HG02798 (cell line): ENCODE measurements at regions not wholly inside any gene's neighbourhood (a gene's known extent, or its start where the extent isn't known, plus 50 kb on each side); places are given as distances from the start of the nearest gene placed in this dataset.
A peak's percentile ranks its signal among the peaks of the same experiment; 100 is the strongest.

Source experiments
- ATAC-seq: cut with Tn5 transposase; IDR thresholded peaks from one replicate; pipeline ENCODE4 v1.9.1; 2021; ENCODE audit warnings: mild to moderate bottlenecking; ENCODE audit not compliant: unreplicated experiment, poor library complexity

- no peak for ATAC-seq
These were observed 51.0 kb upstream of the PRB2 start for GRCh38 chr12:11446372-11446771.

- no peak for ATAC-seq
These were observed 62.8 kb upstream of the PRB2 start for GRCh38 chr12:11457996-11458645.

- ATAC-seq = no peak
These were observed 65.1 kb upstream of the PRB2 start for GRCh38 chr12:11460343-11461023.

DNA sequence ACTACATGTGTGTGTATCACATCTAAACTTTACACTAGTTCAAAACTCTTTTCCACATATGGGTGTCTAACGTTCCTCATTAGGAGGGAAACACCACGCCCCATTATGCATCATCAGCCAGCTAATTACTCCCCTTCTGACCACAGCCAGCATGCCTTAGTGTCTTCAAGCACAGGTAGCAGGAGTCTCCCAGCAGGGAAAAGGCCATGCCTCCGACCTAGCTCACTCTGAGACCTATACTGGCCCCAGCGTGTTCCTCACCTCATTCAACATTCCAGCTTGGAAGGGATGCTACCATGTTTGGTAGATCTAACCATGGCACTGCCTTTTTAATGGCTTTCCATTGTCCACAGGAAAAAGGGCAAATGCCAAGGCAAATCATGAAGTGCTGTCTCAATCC lies 66.1 kb upstream of the PRB2 start:
- ATAC-seq = no peak

GRCh38 chr12:11477110-11477509 lies 81.7 kb upstream of the PRB2 start:
- ATAC-seq = no peak

- no peak for ATAC-seq
These were observed 87.6 kb upstream of the PRB2 start for GRCh38 chr12:11482955-11483354.

DNA sequence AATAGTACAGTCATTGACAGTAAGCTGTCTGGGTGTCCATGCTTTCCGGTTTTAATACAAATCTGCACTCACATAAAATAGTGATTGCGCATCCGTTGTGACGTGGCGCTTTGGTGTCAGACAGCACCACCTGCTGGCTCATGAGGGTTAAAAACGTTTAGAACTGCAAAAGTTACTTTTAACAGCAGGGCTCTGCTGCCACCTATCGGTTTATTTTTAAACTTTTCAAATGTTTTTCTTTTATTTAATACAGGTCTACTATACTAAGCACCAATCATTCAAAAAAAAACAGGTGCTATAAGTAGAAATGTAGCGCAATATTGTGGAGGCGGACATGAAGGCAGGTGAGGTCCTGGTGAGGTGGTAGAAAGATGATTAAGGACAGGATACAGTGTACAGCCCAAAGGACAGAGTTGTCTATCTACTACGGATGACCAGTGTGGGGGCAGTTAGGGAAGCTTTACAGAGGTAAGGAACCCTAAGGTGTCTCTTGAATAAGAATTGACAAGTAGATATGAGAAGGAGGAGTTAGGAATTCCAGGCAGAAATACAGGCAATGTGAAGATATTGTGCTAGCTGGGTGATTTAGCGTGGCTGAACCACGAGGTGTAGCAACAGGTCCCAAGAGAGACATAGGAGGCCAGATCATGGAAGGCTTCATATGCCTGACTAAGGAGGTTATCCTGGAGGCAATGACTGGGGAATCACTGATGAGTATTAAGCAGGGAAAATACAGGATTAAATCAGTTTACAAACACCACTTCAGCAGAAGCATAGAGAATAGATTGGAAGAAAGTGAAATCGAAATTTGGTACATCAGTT lies 91.5 kb upstream of the PRB2 start:
- ATAC-seq = peak; percentile 87

GRCh38 chr12:11496157-11496851 lies 100.9 kb upstream of the PRB2 start:
- ATAC-seq = no peak

- no peak for ATAC-seq
These were observed 102.1 kb upstream of the PRB2 start for GRCh38 chr12:11497438-11497837.

GRCh38 chr12:11497995-11498394 lies 102.6 kb upstream of the PRB2 start:
- peak; percentile 70 for ATAC-seq

DNA sequence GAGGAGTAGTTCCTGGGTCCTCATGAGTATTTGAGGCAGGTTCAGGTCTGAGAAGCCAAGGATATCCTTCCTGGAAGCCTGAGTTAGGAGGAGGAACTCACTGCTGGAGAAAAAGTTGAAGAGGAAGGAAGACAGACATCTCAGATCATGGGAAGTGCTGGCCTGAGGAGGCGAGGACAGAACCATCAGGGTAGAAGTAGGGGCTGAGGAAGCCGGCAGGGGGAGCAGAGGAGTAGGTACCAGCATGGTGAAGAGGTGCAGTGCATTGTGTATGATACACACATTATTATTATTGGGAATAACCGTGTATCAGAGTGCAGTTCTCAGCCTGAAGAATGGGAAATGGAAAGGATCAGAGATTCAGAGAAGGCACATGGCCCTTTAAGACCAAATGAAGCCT lies 103.2 kb upstream of the PRB2 start:
- ATAC-seq = peak; percentile 69

DNA sequence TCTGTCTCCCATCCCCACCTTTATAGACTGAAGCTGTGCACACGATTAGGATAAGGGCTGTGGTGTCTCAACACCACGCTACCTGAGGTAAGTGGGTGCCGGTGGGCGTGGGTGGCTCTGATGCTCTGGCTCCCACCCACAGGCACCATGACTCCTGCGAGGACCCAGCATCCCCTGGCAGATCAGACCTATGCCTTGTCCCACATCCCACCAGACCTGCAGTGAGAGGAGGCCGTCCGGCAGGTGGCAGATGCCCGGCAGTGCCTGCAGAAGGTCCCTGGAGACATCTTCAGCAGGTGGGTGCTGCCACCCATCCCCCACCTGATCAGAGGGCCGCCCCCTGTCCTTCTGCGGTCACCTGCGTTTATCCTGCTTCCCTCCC lies 104.4 kb upstream of the PRB2 start:
- ATAC-seq = no peak

DNA sequence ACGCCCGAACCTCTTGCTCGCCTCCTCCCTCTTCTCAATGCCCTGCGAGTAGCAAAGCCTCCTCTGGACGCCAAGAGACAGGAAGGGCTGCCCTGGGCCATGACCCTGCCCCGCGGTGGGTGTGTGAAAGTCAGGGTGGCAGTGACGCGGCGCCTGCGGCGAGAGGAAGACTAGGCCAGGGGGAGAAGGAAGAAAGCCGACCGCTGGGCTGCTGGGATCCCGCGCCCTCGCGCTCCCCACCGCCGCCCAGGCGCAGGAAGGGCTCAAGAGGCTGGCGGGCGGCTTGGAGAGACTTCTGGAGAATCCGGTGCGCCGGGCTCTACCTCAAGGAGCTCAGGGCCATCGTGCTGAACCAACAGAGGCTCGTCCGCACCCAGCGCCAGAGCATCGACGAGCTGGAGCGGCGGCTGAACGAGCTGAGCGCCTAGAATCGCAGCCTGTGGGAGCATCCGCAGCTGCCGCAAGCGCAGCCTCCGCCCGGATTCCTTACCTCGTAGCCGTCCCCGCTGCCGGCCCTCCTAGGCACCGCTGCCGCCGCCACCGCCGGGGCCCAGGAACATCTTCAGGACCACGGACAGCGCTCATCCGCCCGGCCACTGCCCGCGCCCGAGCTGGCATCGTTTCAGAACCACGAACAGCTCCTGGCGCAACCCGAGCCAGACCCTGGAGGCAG lies 105.0 kb upstream of the PRB2 start:
- ATAC-seq = no peak

GRCh38 chr12:11500861-11501230 lies 105.5 kb upstream of the PRB2 start:
- ATAC-seq = no peak

DNA sequence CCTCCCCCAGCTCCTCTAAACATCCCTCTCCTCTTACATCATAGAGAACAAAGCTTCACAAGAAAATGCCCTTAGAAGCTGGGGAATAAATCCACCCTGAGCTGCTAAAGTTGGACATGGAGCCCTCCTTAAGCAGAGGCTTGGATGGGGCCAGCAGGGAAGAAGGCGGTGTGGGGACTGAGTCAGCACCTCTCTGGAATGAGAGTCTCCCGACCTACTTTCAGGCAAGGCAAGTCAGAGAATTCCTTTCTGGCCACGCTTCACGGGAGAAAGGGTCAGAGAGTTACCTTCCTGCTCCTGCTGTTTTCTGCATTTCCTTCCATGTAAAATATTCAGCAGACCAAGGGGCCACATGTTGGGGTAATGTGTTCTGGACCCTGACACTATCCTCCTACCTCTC lies 113.3 kb upstream of the PRB2 start:
- ATAC-seq = no peak

GRCh38 chr12:11509326-11509725 lies 114.0 kb upstream of the PRB2 start:
- ATAC-seq = no peak

DNA sequence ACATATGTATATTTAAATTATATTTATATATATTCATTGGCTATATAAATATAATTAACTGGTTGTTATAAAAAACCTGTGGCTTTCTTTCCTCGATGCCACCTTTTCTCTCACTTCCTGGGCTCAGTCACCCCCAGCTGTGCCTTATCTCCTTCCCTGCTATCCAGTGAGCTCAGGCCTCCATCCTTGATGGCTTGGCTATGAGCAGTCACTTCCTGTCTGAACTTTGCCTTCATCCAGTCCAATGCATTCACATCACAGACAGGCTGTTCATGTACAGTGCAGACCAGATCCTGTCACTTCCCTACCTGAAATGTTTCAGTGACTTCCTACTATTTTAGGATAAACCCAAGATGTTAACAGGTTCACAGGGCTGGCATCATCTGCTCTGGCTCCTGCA lies 115.3 kb upstream of the PRB2 start:
- ATAC-seq = no peak

GRCh38 chr12:11513288-11513687 lies 117.9 kb upstream of the PRB2 start:
- ATAC-seq = no peak

DNA sequence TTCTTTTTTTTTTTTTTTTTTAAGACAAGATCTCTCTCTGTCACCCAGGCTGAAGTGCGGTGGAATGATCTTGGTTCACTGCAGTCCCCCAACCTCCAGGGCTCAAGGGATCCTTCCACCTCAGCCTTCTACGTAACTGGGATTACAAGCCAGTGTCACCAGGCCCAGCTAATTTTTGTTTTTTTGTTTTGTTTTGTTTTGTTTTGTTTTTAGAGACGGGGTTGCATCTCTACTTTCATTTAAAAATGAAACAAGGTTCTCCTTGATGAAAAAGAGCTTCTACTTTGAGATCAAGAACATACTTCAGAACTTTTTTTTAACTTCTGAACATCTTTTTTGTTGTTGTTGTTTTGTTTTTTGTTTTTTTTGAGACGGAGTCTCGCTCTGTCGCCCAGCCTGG lies 121.7 kb upstream of the PRB2 start:
- ATAC-seq = no peak

GRCh38 chr12:11524446-11524845 lies 125.0 kb upstream of the ETV6 start:
- no peak for ATAC-seq
